IMR-90 (cell line): ENCODE measurements at regions not wholly inside any gene's neighbourhood (a gene's known extent, or its start where the extent isn't known, plus 50 kb on each side); places are given as distances from the start of the nearest gene placed in this dataset.

ENCODE experiments used
- ATAC-seq: fragments of 200-7000 bp; cut with Tn5 transposase; 2 replicates; pipeline ENCODE4 v1.9.1; 2020; ENCODE audit warnings: low read depth, mild to moderate bottlenecking, moderate library complexity
- BruUV-seq: library from RNA; stranded (reverse); fragments of 400-500 nt; replicated peaks from 2 replicates; lab custom pipeline; 2021; lab: Mats Ljungman, UMichigan
- CTCF ChIA-PET: fragments of 300-600 bp; formaldehyde crosslinking; extraction: SDS; loops from one replicate; lab custom pipeline; 2021; ENCODE audit warnings: antibody characterized with exemption; lab: Yijun Ruan, JAX
- POLR2A ChIA-PET: fragments of 300-600 bp; sonication (Branson Sonifier 250); formaldehyde crosslinking; loops from one replicate; lab custom pipeline; 2022; ENCODE audit warnings: antibody characterized with exemption; ENCODE audit not compliant: unreplicated experiment; lab: Charles Lee
- DNase-seq: peaks from one replicate; pipeline ENCODE4 v3.0.0; 2013
- H2AFZ ChIP-seq: replicated peaks from 2 replicates; pipeline ENCODE3; 2013; ENCODE audit warnings: low read length, mild to moderate bottlenecking; ENCODE audit not compliant: poor library complexity
- H2AK5ac ChIP-seq: 2 replicates; pipeline ENCODE4 v1.6.1; 2013; ENCODE audit warnings: low read depth, low read length, inconsistent platforms
- H2AK9ac ChIP-seq: replicated peaks from 2 replicates; pipeline ENCODE3; 2013; ENCODE audit warnings: mild to moderate bottlenecking, low read depth, low read length, moderate library complexity; ENCODE audit not compliant: poor library complexity
- H2BK120ac ChIP-seq: 2 replicates; pipeline ENCODE4 v1.6.1; 2013; ENCODE audit warnings: low read depth, low read length, inconsistent platforms
- H2BK15ac ChIP-seq: 3 replicates; pipeline ENCODE4 v1.6.1; 2013; ENCODE audit warnings: low read depth, low read length, inconsistent platforms
- H2BK20ac ChIP-seq: 2 replicates; pipeline ENCODE4 v1.6.1; 2013; ENCODE audit warnings: low read depth, mild to moderate bottlenecking, inconsistent platforms, low read length, moderate library complexity
- H2BK5ac ChIP-seq: 2 replicates; pipeline ENCODE4 v1.6.1; 2013; ENCODE audit warnings: mild to moderate bottlenecking, low read depth, low read length, inconsistent platforms; ENCODE audit not compliant: poor library complexity, severe bottlenecking
- H3K14ac ChIP-seq: replicated peaks from 2 replicates; pipeline ENCODE4 v1.6.1; 2013; ENCODE audit warnings: low read depth, low read length, inconsistent platforms
- H3K18ac ChIP-seq: 2 replicates; pipeline ENCODE4 v1.6.1; 2013; ENCODE audit warnings: low read depth, low read length, control low read depth
- H3K23ac ChIP-seq: 2 replicates; pipeline ENCODE4 v1.6.1; 2013; ENCODE audit warnings: low read depth, low read length, inconsistent platforms
- H3K27ac ChIP-seq: 2 replicates; pipeline ENCODE4 v1.5.1; 2013; ENCODE audit warnings: mild to moderate bottlenecking, control low read depth, low read length; ENCODE audit not compliant: insufficient read depth
- H3K27me3 ChIP-seq: 2 replicates; pipeline ENCODE4 v1.6.1; 2013; ENCODE audit warnings: low read length; ENCODE audit not compliant: control insufficient read depth, insufficient read depth
- H3K36me3 ChIP-seq: 2 replicates; pipeline ENCODE4 v1.6.1; 2013; ENCODE audit warnings: low read length, mixed read lengths; ENCODE audit not compliant: control insufficient read depth, insufficient read depth
- H3K4ac ChIP-seq: 2 replicates; pipeline ENCODE4 v1.6.1; 2013; ENCODE audit warnings: low read depth, low read length, inconsistent platforms
- H3K4me1 ChIP-seq: 2 replicates; pipeline ENCODE4 v1.6.1; 2013; ENCODE audit warnings: low read length, mixed read lengths; ENCODE audit not compliant: control insufficient read depth, insufficient read depth
- H3K4me2 ChIP-seq: 2 replicates; pipeline ENCODE4 v1.6.1; 2013; ENCODE audit warnings: low read depth, mild to moderate bottlenecking, control low read depth, low read length, moderate library complexity
- H3K4me3 ChIP-seq: 2 replicates; pipeline ENCODE4 v1.5.1; 2013; ENCODE audit warnings: low read depth, mild to moderate bottlenecking, control low read depth, low read length, moderate library complexity; ENCODE audit not compliant: insufficient read depth
- H3K56ac ChIP-seq: 2 replicates; pipeline ENCODE4 v1.6.1; 2013; ENCODE audit warnings: low read length, inconsistent platforms; ENCODE audit not compliant: insufficient read depth; ENCODE audit errors: extremely low read depth
- H3K79me1 ChIP-seq, 2 experiments: 2 replicates each; pipeline ENCODE4 v1.6.1; 2013; ENCODE audit warnings: low read length in 2 of 2, inconsistent platforms in 1 of 2, low read depth in 1 of 2
- H3K9ac ChIP-seq: 2 replicates; pipeline ENCODE4 v1.6.1; 2013; ENCODE audit warnings: low read depth, low read length, control low read depth
- H3K9me1 ChIP-seq: 2 replicates; pipeline ENCODE4 v1.6.1; 2013; ENCODE audit warnings: low read length, inconsistent platforms; ENCODE audit not compliant: insufficient read depth
- H3K9me3 ChIP-seq: 2 replicates; pipeline ENCODE4 v1.6.1; 2013; ENCODE audit warnings: low read length; ENCODE audit not compliant: control insufficient read depth, insufficient read depth
- H4K20me1 ChIP-seq: 2 replicates; pipeline ENCODE4 v1.6.1; 2013; ENCODE audit warnings: low read length, inconsistent platforms; ENCODE audit not compliant: insufficient read depth
- H4K5ac ChIP-seq: 2 replicates; pipeline ENCODE4 v1.6.1; 2013; ENCODE audit warnings: mild to moderate bottlenecking, low read depth, low read length, control low read depth
- H4K8ac ChIP-seq, 2 experiments: 2 replicates each; pipeline ENCODE4 v1.6.1; 2013; ENCODE audit warnings: low read depth in 2 of 2, low read length in 2 of 2, control low read depth in 1 of 2, inconsistent platforms in 1 of 2
- H4K91ac ChIP-seq: 2 replicates; pipeline ENCODE4 v1.6.1; 2013; ENCODE audit warnings: low read depth, low read length, inconsistent platforms; ENCODE audit not compliant: insufficient read depth
- NFE2L2 ChIP-seq: fragments of 150-350 bp; IDR thresholded peaks from 2 replicates; pipeline ENCODE4 v1.6.1; 2016; ENCODE audit warnings: low read depth, mild to moderate bottlenecking, low read length
- WGBS, 2 experiments: methylation state at CpG; one replicate each; pipeline versions ENCODE4 v1.1.5 to v1.1.7; 2013; ENCODE audit warnings: missing lambda C conversion rate in 2 of 2; ENCODE audit not compliant: insufficient read length in 1 of 2; ENCODE audit errors: extremely low coverage in 2 of 2; 5-methylcytosine and 5-hydroxymethylcytosine counted together
- dilution Hi-C: fragments of 300-500 bp; cut with HindIII; formaldehyde crosslinking; loops from one replicate; pipeline ENCODE4 v1.14.3; 2018; ENCODE audit warnings: low sequenced_read_pairs; ENCODE audit not compliant: unreplicated experiment
- in situ Hi-C: fragments of 300-500 bp; cut with MboI; formaldehyde crosslinking; loops from 3 replicates; pipeline ENCODE4 v1.14.3; 2019; ENCODE audit warnings: low sequenced_read_pairs, inconsistent platforms, mixed read lengths
- intact Hi-C: fragments of 100-400 bp; cut with micrococcal nuclease; formaldehyde crosslinking; loops from 2 replicates; pipeline ENCODE4 v1.10.0; 2022

- Histone ChIP-seq H4K20me1 (no peaks in the 10 kb centered on the region), H2AK9ac (no peak overlapping the region), H4K5ac (no peak overlapping the region), H2AK5ac (no peak overlapping the region), H4K8ac (no peak overlapping the region), H2BK20ac (no peak overlapping the region), H3K14ac (no peak overlapping the region), H3K4ac (no peak overlapping the region), H3K56ac (no peak overlapping the region), H3K36me3 (no peaks in the 10 kb centered on the region), H3K4me2 (no peak overlapping the region), H3K9me1 (no peaks in the 10 kb centered on the region), H3K4me3 (no peak overlapping the region), H3K18ac (no peak overlapping the region), H2AFZ (no peak overlapping the region), H2BK5ac (no peak overlapping the region), H3K27me3 (peaks cover 12% of the 10 kb centered on the region), H2BK120ac (no peak overlapping the region), H2BK15ac (no peak overlapping the region), H3K79me1 (no peaks in the 10 kb centered on the region), H3K27ac (no peak overlapping the region), H3K9ac (no peak overlapping the region), H4K91ac (no peak overlapping the region), H3K23ac (no peak overlapping the region), H3K9me3 (no peaks in the 10 kb centered on the region), H3K4me1 (peaks cover 4% of the 10 kb centered on the region; the same call in 1 of the 2 replicates)
- no TSS peak for BruUV-seq
- ATAC-seq, result no peak
- intact Hi-C loops (no loop called here), in situ Hi-C loops (no loop called here), dilution Hi-C loops (no loop called here)
- ChIA-PET POLR2A (no interaction called here), CTCF (interaction anchor here (1.0 kb wide), 1 partner anchor 14 kb away, joined by 3 read pairs; no protein-coding TSS in a partner anchor)
- WGBS, 2 experiments, result 0% methylated on average over 1 of the region's 1 CpG; no CpG with 5 or more reads in 1 of the 2 experiments
- TF ChIP-seq NFE2L2, result no peak
- no peak for DNase-seq
Observed at GRCh38 chr2:236685361-236685760, 115.7 kb downstream of the ACKR3 start.
